GM12873 (cell line): ENCODE measurements at regions not wholly inside any gene's neighbourhood (a gene's known extent, or its start where the extent isn't known, plus 50 kb on each side); places are given as distances from the start of the nearest gene placed in this dataset.

Experiments used
- CTCF ChIP-seq: IDR thresholded peaks from 2 replicates; pipeline ENCODE4 v1.5.1; 2012; ENCODE audit warnings: low read depth, mild to moderate bottlenecking, moderate library complexity, low read length, control low read depth; ENCODE audit not compliant: insufficient read depth; ENCODE audit errors: missing control alignments

- no peak for TF ChIP-seq CTCF
Observed at GRCh38 chr13:90502762-90503161, 844.7 kb upstream of the MIR17HG start.

- TF ChIP-seq CTCF: no peak
Observed at GRCh38 chr13:90510319-90510718, 837.2 kb upstream of the MIR17HG start.

- no peak for TF ChIP-seq CTCF
Observed at GRCh38 chr13:90511903-90512302, 835.6 kb upstream of the MIR17HG start.

GRCh38 chr13:90518417-90518816, 829.1 kb upstream of the MIR17HG start:
- TF ChIP-seq CTCF: no peak

GRCh38 chr13:90519157-90519556, 828.3 kb upstream of the MIR17HG start:
- no peak for TF ChIP-seq CTCF

GRCh38 chr13:90526711-90527110, 820.8 kb upstream of the MIR17HG start:
- no peak for TF ChIP-seq CTCF

GRCh38 chr13:90531744-90532143, 815.7 kb upstream of the MIR17HG start:
- no peak for TF ChIP-seq CTCF
